ENCODE measurements at regions not wholly inside any gene's neighbourhood (a gene's known extent, or its start where the extent isn't known, plus 50 kb on each side); places are given as distances from the start of the nearest gene placed in this dataset.
"Not testable (repeated sequence)": the region's sequence is repeated elsewhere in the genome, so short reads cannot be mapped to it uniquely, and the experiment has no call there.

- no peak for FAIRE-seq
Measured at GRCh38 chr9:95784318-95784717, 91.2 kb upstream of the ERCC6L2 start.

GRCh38 chr9:95783426-95783975 lies 92.0 kb upstream of the ERCC6L2 start:
- FAIRE-seq: no peak

DNA sequence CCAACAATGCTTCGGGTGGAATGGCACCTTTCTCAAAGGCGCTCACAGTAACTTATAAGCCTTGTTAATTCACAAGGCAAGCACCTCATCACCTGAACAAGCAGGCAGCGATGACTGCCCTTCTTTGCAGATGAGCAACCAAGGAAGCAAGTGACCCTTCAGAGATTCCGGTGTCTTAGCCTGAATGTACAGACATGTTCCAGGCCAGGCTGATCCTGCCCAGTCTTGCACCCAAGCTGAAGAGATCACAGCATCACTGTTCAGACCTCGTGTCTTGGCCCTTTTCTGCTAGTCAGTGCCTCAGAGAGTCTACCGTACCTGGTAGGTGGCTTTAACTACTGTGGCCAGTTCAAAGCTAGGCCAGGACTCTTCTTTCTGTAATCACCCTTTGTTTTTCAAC lies 94.7 kb upstream of the ERCC6L2 start:
- FAIRE-seq: no peak

GRCh38 chr9:95780121-95780520 lies 95.4 kb upstream of the ERCC6L2 start:
- no peak for FAIRE-seq

DNA sequence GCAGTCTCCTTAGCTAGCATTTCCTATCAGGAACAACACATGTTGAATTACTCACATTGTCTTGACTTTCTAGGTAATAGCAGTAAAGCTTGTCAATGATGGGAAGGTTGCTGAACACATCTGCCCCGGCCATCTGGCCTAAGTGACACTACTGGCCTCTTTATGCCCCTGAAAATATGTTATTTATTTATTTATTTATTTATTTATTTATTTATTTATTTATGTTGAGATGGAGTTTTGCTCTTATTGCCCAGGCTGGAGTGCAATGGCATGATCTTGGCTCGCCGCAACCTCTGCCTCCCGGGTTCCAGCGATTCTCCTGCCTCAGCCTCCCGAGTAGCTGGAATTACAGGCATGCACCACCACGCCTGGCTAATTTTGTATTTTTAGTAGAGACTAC lies 95.9 kb upstream of the ERCC6L2 start:
- FAIRE-seq: not testable (repeated sequence)

DNA sequence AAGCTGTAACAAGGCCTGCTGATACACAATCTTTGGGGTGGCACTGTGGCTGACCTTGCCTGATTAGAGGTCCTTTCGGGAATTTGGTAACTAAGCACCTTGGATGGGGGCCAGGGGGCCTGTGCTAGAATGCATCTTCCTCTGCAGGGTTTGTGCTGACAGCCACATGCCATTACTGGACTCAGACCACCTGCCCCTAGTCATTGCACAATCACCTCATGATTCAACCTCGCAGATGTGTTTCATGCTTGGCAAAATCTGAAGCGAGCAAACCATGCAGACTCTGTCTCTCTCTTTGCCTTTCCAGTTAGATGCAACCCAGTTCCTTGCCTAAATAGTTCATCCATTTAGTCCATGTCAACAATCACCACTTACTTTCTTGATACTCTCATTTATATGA lies 96.5 kb upstream of the ERCC6L2 start:
- no peak for FAIRE-seq

- no peak for FAIRE-seq
Measured at GRCh38 chr9:95777136-95777535, 98.4 kb upstream of the ERCC6L2 start.

- FAIRE-seq: no peak
Measured at GRCh38 chr9:95776176-95776575, 99.3 kb upstream of the ERCC6L2 start.

DNA sequence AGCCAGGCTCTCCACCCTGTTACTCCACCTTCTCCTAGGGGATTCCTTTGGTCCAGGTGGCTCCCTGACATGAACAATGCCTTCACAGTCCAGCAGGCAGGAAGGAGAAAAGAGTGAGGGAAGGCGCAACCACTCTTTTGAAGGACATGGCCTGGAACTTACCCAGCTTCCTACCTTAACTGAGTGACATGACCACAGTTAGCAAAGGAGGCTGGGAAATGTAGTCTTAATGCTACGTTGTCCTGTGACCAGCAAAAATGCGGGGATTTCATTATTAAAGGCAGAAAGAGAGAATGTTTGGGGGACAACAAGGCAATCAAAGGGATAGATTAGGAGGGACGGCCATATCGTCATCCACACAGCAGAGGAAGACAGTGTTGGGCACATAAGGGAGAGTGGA lies 100.3 kb upstream of the ERCC6L2 start:
- no peak for FAIRE-seq

GRCh38 chr9:95773053-95773418 lies 102.5 kb upstream of the ERCC6L2 start:
- FAIRE-seq: no peak

DNA sequence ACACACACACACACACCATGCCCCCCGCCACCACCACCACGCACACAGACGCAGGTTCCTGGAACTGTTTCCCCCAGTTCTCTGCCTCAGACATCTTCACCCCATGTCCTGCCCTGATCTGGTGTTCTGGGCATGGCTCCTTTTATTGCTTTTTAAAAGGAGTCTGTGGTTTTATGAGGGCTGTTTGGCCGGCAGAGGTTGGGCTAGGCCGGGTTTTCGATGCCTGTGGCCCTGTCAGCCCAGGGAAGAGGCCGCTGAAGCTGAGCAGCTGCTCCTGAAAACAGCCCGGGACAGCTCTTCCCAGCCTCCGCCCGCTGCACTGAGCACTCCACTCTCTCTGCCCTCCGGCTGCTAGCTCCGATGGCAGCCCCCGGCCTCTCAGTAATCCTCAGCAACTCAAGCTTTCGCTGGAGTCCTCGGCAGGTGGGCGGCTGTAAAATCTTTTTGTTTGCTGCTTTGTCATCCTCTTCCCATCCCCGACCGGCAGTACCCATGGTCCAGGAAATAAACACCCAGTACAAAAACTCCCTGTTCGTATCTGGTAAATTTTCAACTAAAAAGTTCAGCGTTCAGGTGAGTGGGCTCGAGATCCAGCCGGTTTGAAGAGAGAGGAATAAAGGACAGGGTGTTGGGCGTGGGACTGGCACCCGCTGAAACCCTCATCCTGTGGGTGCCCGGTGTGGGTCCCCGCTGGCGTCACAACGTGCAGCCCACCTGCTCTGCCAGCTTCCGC lies 103.0 kb upstream of the ERCC6L2 start:
- FAIRE-seq: no peak

DNA sequence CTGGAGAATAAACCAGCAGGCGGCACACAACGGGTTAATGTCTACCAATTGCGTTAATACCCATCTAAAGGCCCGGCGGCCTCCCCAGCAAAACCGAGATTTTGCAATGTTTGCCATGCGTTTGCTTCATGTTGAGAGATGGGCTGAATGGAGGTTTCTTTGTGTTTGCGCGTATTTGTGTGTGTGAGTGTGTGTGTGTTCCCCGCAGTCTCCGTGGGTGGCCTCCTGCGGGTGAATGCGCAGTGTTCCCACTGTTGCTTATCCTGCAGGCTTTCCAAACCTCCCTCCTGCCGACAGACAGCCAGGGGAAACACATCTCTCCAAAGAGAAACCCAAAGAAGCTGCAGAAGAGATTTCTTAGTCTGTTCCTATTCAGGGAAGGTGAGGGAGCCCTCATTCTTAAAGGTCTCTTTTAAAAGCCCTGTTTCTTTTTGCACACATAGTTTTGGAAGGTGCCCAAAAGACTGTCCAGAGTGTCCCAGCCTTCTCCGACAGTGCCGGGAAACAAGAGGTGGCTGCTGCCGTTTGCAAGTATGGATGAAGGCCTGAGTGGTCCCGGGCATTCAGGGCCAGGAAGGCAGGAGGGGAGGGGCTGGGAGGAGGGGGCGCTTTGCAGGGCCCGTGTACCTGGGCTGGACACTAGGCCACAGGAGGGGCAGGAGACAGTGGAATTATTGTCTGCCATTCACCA lies 103.8 kb upstream of the ERCC6L2 start:
- FAIRE-seq: no peak

- no peak for FAIRE-seq
Measured at GRCh38 chr9:95770653-95771131, 104.8 kb upstream of the ERCC6L2 start.

GRCh38 chr9:95769909-95770433 lies 105.5 kb upstream of the ERCC6L2 start:
- no peak for FAIRE-seq

DNA sequence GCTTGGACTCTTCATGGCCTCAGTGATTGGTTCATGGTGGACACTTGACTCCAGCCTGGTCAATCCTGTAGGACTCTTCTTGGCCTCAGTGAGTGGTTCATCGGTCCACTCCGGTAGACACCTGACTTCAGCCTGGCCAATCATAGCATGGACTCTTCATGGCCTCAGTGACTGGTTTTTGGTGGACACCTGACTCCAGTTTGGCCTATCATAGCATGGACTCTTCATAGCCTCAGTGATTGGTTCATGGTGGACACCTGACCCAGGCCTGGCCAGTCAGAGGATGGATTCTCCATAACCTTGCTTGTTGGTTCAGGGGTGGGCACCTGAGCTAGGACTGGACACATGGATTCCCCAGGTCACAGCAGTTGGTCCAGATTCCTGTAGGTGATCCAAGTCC lies 106.0 kb upstream of the ERCC6L2 start:
- FAIRE-seq: no peak

DNA sequence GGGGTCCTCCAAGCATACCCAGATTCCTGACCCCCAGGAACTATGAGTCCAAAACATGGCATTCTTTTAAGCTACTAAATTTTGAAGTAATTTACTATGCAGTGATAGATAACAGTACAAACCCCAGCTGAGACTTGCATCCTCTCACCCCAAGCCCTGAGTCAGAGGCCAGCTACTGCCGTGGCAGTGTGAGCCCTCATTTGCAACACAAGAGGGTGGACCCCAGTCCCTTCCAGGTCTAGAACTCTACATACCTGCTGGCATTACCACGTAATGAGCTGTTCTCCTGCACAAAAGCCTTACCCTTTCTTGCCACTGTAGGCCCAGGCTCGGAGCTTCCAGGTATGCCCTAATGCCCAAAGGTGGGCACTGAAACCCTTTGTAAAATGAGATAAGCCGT lies 108.6 kb upstream of the ERCC6L2 start:
- no peak for FAIRE-seq

DNA sequence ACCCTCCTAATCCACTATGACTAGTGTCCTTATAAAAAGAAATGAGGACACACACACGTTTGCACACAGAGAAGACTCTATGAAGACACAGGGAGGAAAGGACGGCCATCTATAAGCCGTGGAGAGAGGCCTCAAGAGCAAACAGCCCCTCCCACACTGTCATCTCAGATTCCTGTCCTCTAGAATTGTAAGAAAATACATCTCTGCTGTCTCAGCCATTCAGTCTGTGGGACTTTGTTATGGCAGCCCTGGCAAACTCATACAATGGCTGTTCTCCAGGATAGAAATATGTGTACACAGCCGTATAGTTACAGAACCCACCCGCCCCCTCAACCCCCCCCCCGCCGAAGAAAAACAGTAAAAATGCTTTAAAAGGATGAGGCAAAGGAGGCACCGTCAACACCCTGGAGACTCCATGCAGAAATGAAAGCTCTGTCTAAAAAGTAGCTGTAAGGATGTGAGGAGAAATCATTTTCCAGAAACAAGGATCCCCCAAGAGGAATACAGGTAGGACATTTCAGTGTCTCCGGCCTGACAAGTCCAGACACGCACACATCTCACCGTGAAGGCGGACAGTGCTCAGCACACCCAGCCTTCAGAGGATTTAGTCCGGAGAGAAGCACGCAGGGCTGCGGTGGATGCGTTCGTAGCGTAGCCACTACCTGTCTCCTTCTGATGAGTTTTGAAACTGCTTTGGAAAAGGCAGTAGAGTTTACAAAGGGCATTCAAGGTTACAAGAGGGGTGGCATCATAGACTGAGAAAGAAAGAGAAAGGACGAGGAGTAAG lies 110.8 kb upstream of the ERCC6L2 start:
- FAIRE-seq: no peak

DNA sequence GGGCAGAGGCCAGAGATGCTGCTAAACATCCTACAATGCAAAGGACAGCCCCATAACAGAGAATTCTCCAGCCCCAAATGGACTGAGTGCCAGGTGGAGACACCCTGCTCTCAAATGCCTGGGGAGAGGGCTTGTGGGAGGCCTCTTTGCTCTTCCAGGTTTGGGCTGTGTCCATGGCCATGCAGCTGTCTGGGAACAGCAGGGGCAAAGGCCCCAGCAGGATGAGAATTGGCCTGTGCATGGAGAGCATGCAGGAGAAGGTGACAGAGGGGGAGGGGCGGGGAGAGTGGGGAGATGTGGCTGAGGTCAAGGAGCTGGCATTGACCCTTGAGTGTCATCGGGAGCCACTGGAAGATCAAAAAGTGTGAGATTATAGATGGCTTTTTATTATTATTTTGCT lies 111.5 kb upstream of the ERCC6L2 start:
- no peak for FAIRE-seq

DNA sequence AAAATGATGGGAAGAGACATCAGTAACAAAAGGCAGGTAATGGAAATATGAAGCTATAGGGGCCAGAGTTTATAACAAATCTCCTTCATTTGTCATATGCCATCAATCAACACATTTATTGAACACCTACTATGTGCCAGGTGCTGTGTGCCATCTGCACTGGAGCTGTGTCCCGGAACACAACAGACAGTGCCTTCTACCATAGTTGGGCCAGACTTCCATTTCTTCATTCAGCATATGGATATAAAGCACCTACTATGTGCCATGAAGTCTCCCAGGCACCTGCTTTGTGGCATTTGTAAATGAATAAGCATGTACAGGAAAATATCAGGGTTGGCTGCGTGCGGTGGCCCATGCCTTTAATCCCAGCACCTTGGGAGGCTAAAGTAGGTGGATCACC lies 112.5 kb upstream of the ERCC6L2 start:
- no peak for FAIRE-seq

GRCh38 chr9:95762322-95762721 lies 113.2 kb upstream of the ERCC6L2 start:
- FAIRE-seq: no peak

- FAIRE-seq: no peak
Measured at GRCh38 chr9:95760791-95761190, 114.7 kb upstream of the ERCC6L2 start.

GRCh38 chr9:95757439-95757838 lies 118.1 kb upstream of the ERCC6L2 start:
- FAIRE-seq: no peak

DNA sequence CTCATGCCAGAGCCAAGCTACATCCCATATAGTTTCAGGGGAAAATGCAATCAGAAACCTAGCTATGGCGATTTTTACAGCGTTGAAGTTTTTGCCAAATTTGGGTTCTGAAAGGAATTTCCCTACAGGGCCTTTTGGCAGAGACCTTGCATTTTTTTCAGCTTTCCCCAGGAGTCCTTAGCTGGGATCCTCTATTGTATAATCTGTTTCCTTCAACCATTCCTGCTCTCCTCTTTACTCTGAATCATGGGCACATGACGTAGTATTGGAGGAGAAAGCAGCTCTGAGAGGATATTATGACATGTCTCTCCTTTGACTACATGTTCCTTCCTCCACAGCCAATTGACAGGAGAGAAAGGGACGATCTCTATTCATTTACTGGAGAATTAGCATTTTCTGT lies 118.5 kb upstream of the ERCC6L2 start:
- FAIRE-seq: no peak

Data from endometrium (tissue), 2 donors.